ENCODE measurements at regions not wholly inside any gene's neighbourhood (a gene's known extent, or its start where the extent isn't known, plus 50 kb on each side); places are given as distances from the start of the nearest gene placed in this dataset.
"Not testable (repeated sequence)": the region's sequence is repeated elsewhere in the genome, so short reads cannot be mapped to it uniquely, and the experiment has no call there.

- DNase-seq (ENCODE audit: low spot score), result not testable (repeated sequence)
Observed at GRCh38 chr20:47890708-47891107, 105.4 kb upstream of the SULF2 start.

- not testable (repeated sequence) for DNase-seq (ENCODE audit: low spot score)
Observed at GRCh38 chr20:47889751-47890150, 104.5 kb upstream of the SULF2 start.

GRCh38 chr20:47888351-47888750, 103.1 kb upstream of the SULF2 start:
- no peak for DNase-seq (ENCODE audit: low spot score)

DNA sequence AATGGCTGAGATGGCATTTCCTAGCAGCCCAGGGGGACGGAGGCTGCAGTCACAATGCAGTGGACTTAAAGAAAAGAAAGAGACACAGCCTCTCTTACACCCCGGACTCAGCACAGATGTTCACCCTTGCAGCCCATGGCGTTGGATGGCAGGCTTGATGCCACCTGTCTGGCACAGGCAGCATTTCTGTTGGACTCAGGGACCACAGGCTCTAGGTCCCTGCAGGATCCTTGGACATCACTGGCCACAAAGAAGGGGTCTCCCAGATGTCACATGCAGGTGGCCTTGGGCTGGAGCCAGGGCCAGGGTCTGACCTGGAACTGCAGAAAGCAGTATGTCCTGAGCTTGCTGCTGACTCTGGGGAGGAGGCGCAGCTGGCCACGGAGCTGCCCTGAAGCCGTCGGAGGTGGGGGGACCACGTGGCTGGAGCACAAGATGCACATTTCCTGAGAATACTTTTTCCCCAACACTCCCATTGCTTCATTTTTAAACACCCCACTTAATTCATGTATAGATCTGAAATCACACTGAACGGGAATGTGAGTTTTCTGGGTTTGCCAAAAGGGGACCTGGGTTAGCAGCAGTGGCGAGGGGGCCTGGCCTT, 102.3 kb upstream of the SULF2 start:
- no peak for DNase-seq (ENCODE audit: low spot score)

DNA sequence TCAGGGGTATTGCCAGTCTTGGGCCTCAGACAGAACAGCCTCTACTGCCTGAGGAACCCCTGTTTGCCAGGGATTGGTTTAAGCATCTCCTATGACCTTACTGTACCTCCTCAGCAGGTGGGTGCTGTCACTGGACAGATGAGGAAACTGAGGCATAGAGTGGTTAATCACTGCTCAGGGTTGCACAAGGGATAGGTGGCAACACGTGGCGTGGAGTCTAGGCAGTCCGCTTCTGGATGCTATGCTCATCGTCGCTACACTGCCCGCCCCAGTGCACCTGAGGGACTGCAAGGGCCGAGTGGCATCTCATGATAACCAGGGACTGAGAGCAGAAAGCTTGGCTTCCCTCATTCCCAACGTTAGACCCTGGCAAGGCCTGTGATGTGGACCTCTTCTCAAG, 101.8 kb upstream of the SULF2 start:
- DNase-seq (ENCODE audit: low spot score), result no peak

- no peak for DNase-seq (ENCODE audit: low spot score)
Observed at GRCh38 chr20:47886454-47887041, 101.3 kb upstream of the SULF2 start.

DNA sequence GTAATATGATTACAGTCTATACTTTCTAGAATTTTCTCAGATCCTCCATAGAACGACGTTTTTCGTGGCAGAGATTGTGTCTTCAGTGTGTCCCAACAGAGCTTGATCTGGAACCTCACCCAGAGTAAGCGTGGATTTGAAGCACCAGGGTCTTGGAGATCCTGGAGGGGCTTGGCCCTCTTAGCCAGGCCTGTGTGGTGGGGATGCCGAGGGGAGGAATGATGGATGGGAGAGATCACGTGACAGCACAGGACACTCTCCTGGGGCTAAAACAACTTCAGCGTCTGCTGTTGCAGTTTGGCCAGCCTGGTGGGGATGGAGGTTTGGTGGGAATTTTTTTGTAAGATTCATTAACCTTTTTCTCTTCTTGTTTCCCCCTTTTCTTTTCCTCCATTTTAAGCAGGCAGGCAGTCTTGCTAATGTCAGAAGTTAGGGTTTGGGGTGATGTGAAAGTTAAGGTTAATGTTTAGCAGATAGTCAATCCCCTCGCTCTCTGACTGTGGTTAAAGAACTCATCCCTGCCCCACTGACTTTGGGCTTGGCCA, 100.7 kb upstream of the SULF2 start:
- no peak for DNase-seq (ENCODE audit: low spot score)

GRCh38 chr20:47883940-47884339, 98.7 kb upstream of the SULF2 start:
- not testable (repeated sequence) for DNase-seq (ENCODE audit: low spot score)

DNA sequence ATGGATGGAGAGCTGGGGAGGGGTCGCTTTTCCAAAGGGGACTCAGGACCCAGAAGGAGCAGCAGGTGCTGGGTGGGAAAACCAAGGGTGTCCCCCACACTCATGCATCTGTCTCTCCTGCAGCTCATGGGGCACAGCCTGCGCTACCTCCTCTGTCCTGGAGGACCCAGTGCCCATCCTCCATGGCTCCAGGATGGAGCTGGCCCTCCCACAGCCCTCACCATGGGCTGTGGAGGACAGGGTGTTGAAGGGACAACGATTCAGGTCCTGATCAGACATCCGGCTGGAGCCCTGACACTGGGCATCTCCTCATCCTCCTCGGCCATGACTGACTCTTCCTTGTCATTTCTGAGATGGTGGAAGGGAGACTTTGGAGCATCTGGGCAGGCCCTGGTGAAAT, 97.9 kb upstream of the SULF2 start:
- no peak for DNase-seq (ENCODE audit: low spot score)

DNA sequence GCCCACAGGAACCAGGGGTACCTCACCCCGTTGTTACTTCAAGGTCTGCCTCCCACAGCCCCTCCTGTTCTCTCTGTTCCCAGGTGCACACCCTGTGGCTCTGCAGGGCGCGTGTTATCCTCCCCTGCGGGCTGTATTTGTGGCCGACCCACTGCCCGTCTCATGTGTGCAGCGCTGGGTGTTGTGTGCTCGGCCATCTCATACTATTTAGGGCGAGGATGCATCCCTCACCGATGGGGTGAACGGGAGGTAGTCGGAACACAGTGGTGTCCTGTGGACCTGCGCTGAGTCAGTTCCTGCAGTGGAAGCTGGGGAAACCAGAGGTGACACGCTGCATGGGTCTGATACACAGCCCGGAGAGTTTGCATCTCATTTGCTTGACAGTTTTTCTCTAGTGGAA, 94.5 kb upstream of the SULF2 start:
- DNase-seq (ENCODE audit: low spot score), result no peak

DNA sequence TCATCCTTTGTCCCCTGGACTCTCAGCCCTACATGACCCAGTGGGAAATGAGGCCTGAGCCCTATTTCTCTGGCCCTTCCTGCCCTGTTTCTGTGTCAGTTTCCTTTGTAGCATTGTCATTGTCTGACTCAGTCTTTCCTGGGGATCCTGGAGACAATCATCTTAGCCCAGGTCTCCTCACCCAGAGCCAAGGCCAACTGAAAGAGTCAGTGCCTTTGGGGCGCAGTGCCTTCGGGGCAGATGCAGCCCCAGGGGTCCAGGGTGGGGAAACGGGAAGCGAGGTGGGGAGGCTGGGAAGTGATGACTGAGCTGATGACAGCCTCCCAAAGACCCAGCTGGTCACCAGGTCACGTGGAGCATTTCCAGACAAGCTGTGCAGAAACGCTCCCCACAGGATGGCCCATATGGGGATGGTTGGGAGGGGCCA, 93.3 kb upstream of the SULF2 start:
- DNase-seq (ENCODE audit: low spot score), result no peak

- DNase-seq (ENCODE audit: low spot score), result no peak
Observed at GRCh38 chr20:47876311-47877088, 91.2 kb upstream of the SULF2 start.

DNA sequence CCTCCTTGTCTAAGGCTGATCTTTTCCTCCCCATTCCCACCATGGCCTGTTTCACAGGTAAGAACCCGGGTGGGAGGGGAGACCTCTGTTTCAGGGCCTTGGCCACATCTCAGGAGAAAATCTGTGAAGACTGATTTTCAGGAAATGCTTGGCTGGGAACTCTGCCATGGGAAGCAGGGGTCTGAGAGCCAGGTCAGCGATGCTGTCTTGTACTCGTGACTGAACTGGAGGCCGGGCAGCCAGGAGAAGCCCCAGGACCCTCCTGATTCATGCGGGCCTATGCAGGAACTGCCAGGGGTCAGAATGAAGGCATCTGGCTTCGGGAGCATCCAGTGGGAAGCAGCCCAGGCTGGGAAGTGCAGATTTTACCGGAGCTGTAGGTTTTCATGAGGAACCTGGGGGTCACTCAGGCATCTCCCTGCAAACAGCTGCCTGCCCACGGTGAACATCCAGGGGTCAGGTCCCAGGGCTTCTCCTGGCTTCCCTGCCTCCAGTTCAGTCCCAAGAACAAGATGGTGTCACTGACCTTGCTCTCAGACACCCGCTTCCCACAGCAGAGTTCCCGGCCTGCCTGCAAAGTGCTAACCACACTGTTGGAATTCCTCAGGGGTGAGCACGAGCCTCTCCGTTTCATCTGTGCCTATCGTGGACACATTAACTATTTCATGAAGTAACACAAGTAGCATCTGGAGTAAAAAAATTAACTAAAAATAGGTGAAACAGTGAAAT, 90.2 kb upstream of the SULF2 start:
- DNase-seq (ENCODE audit: low spot score), result no peak

DNA sequence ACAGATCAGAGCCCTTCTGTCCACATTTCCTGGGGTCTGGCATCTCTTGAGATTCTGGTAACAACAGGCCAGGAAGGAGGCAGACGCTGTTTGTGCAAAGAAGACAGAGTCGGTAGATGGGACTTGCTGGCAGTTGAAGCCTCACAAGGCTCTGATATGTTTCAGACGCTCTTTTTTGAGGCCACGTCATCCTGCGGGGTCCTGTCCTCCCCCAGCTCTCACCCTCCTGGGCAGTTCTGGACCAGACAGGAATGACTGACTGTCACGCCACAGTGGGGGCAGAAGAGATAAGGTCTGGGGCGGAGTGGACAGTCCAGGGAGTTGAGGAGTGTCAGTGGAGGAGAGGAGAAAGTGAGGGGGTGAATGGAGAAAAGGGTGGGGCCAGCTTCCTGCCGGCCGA, 87.1 kb upstream of the SULF2 start:
- DNase-seq (ENCODE audit: low spot score), result no peak

DNA sequence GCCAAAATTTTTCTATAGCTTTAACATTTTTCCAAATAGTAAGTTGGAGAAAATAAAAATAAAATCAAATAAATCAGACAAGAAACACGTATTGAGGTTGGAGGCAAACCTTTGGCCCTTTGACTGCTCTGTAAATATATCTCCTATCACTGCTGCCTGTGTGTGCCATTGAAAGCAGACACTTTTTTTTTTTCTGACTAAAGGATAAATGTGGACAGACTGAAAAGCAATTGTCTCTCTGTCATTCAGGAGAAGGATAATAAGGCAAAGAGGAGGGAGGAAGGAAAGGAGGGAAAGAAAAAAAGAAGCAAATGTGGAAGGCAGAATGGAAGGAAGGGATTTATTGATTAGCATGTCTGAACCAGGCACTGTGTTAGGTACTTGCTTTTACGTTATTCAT, 85.2 kb upstream of the SULF2 start:
- DNase-seq (ENCODE audit: low spot score), result no peak

GRCh38 chr20:47868744-47869143, 83.5 kb upstream of the SULF2 start:
- DNase-seq (ENCODE audit: low spot score), result no peak

DNA sequence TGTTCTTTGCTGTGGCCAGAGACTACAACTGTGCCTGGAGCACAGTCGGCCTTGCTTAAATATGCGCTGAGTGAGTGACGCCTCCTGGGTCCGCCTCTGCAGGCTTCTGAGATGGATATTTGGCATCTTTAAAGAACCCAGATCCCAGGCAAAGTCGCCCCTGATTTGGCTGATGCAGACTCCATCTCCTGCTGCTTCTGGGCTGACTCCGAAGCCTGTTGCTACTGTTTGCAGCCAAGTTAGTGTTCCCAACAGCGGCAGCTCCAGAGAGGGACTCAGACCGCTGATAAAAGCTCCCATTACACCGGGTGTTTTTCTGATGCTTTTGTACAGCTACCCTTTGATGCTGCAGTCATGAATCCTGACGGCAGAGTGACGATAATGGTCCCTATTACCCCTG, 83.0 kb upstream of the SULF2 start:
- DNase-seq (ENCODE audit: low spot score), result no peak

GRCh38 chr20:47867831-47868230, 82.5 kb upstream of the SULF2 start:
- DNase-seq (ENCODE audit: low spot score), result no peak

DNA sequence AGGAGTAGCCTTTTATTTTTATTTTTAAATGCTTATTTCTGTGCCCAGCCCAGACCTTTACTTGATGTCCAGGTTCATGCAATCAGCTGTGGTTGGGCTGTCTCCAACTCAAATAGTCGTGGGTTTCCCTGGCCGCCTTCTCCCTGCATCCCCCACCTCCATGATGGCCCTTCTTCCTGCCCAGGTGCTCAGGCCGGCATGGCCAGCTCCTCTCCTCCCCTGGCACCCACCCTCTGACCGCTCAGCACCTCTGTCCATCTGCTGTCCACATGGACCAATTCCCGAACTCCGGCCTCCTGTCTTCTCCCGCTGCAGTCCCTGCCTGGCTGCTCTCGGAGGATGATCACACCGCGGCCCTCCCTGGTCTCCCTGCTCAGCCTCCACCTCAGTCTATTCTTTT, 81.2 kb upstream of the SULF2 start:
- DNase-seq (ENCODE audit: low spot score), result no peak

GRCh38 chr20:47865912-47866311, 80.6 kb upstream of the SULF2 start:
- DNase-seq (ENCODE audit: low spot score), result no peak

- DNase-seq (ENCODE audit: low spot score), result no peak
Observed at GRCh38 chr20:47865451-47865850, 80.2 kb upstream of the SULF2 start.

- DNase-seq (ENCODE audit: low spot score), result no peak
Observed at GRCh38 chr20:47863981-47864380, 78.7 kb upstream of the SULF2 start.
